GM23248 (cell line): ENCODE measurements at regions not wholly inside any gene's neighbourhood (a gene's known extent, or its start where the extent isn't known, plus 50 kb on each side); places are given as distances from the start of the nearest gene placed in this dataset.

Experiments
- EZH2 ChIP-seq: fragments of 200-600 bp; sonication (generic); IDR thresholded peaks from 2 replicates; pipeline ENCODE4 v1.6.1; 2018; ENCODE audit warnings: antibody characterized with exemption, mild to moderate bottlenecking; ENCODE audit not compliant: insufficient read depth, poor library complexity, severe bottlenecking
- EZH2phosphoT487 ChIP-seq: fragments of 200-600 bp; sonication (generic); IDR thresholded peaks from 2 replicates; pipeline ENCODE4 v1.6.1; 2018; ENCODE audit warnings: antibody characterized with exemption, moderate library complexity, mild to moderate bottlenecking, low read depth; ENCODE audit not compliant: insufficient read depth

- TF ChIP-seq EZH2phosphoT487, result no peak
- TF ChIP-seq EZH2, result no peak
Observed at GRCh38 chr3:162094301-162094700, 597.7 kb downstream of the OTOL1 start.
